SK-N-MC (cell line): ENCODE measurements at regions not wholly inside any gene's neighbourhood (a gene's known extent, or its start where the extent isn't known, plus 50 kb on each side); places are given as distances from the start of the nearest gene placed in this dataset.

Experiments used
- DNase-seq: peaks from one replicate; pipeline ENCODE4 v3.0.0-alpha.2; 2011; ENCODE audit warnings: low read depth, low spot score
- H3K27ac ChIP-seq: fragments of 200-600 bp; sonication (generic); 2 replicates; pipeline ENCODE4 v1.5.1; 2016; ENCODE audit warnings: mixed run types
- H3K36me3 ChIP-seq: fragments of 200-600 bp; sonication (generic); 2 replicates; pipeline ENCODE4 v1.6.1; 2017; ENCODE audit warnings: antibody characterized with exemption, low read length, mixed read lengths; ENCODE audit not compliant: insufficient read depth
- H3K4me3 ChIP-seq: fragments of 200-600 bp; sonication (generic); 2 replicates; pipeline ENCODE4 v1.5.1; 2016
- H3K9ac ChIP-seq: fragments of 200-600 bp; sonication (generic); 2 replicates; pipeline ENCODE4 v1.8.0; 2017; ENCODE audit warnings: mixed run types, mixed read lengths; ENCODE audit not compliant: insufficient read length
- H3K9me3 ChIP-seq: fragments of 200-600 bp; sonication (generic); 2 replicates; pipeline ENCODE4 v1.6.1; 2017; ENCODE audit warnings: low read depth, mild to moderate bottlenecking, antibody characterized with exemption, low read length, moderate library complexity, mixed read lengths
- EZH2 ChIP-seq: fragments of 200-600 bp; sonication (generic); IDR thresholded peaks from one replicate; pipeline ENCODE4 v1.6.1; 2017; ENCODE audit warnings: antibody characterized with exemption
- FOXP2 ChIP-seq: optimal IDR thresholded peaks from 2 replicates; pipeline ENCODE3; 2011; ENCODE audit warnings: mild to moderate bottlenecking, moderate library complexity; ENCODE audit not compliant: insufficient read depth; ENCODE audit errors: extremely low read length, control extremely low read depth
- POLR2AphosphoS5 ChIP-seq: IDR thresholded peaks from 2 replicates; pipeline ENCODE4 v1.6.1; 2012; ENCODE audit warnings: mild to moderate bottlenecking, low read depth, low read length, borderline replicate concordance

DNA sequence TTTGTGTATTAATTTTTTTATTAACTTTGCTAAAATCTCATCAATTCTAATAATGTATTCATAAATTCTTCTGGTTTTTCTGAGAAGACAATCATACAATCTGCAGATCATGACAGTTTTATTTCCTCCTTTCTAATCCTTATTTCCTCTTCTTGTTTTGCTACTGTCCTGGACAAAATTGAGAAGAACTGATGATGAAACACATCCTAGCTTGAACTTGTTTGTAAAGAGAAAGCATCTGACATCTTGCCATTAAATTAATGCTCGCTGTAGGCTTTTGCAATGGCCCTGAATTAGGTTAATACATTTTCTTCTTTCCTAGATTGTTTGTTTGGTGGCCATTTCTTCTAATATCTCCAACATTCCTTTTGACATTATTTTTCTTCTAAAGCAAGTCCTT lies 110.9 kb upstream of the TPM1 start:
- no peak for DNase-seq
- no peak overlapping the region for H3K4me3 ChIP-seq
- no peaks in the 10 kb centered on the region for H3K9me3 ChIP-seq
- no peaks in the 10 kb centered on the region for H3K36me3 ChIP-seq
- TF ChIP-seq FOXP2: no peak
- no peak for TF ChIP-seq EZH2
- TF ChIP-seq POLR2AphosphoS5: no peak
- H3K9ac ChIP-seq: no peak overlapping the region
- H3K27ac ChIP-seq: no peak overlapping the region

- no peak overlapping the region for H3K27ac ChIP-seq
- DNase-seq: no peak
Observed at GRCh38 chr15:62932436-62932835, 110.1 kb upstream of the TPM1 start.

GRCh38 chr15:62933386-62933785 lies 109.2 kb upstream of the TPM1 start:
- Histone ChIP-seq H3K27ac (no peak overlapping the region), H3K9me3 (no peaks in the 10 kb centered on the region), H3K9ac (no peak overlapping the region), H3K36me3 (no peaks in the 10 kb centered on the region), H3K4me3 (no peak overlapping the region)
- no peak for DNase-seq
- TF ChIP-seq POLR2AphosphoS5 (no peak), FOXP2 (no peak), EZH2 (no peak)

More at GRCh38 chr15:62932436-62932835, 110.1 kb upstream of the TPM1 start:
- no peaks in the 10 kb centered on the region for H3K36me3 ChIP-seq
- H3K4me3 ChIP-seq: no peak overlapping the region
- H3K9ac ChIP-seq: no peak overlapping the region
- no peaks in the 10 kb centered on the region for H3K9me3 ChIP-seq
- TF ChIP-seq POLR2AphosphoS5: no peak
- no peak for TF ChIP-seq FOXP2
- TF ChIP-seq EZH2: no peak

DNA sequence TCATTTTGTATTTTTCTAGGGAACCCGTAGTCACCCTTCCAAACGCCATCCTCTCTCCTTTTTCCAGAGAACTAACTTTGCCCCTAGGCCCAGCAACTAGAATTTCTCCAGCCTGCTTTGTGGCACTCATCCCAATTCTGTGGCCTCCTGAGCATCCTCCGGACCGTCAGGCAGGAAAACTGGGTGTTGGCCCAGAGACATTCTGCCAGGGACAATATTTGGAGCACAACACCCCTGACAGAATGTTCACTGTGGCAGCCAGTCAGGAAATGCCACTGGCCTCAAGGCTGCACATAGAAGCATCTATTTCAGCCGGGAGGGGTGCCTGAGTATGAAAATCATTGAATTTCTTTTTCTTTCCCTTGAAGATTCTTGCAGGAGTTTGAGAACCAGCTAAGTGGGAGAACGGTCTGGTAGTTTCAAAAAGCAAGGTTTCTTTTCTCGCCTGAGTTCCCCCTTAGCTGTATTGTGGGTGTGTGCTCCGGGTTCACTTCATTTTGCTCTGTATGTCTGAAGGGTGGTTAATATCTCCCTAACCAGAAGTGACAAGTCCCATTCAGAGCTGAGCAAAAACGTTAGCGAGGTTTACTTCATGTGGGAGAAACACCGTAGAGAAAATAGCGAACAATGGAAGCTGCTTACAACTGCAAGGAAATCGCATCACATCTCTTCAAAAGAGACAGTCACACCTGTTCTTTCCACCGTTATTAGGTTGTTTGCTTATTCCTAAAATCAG lies 108.1 kb upstream of the TPM1 start:
- H3K9me3 ChIP-seq: no peaks in the 10 kb centered on the region
- H3K9ac ChIP-seq: no peak overlapping the region
- no peak overlapping the region for H3K4me3 ChIP-seq
- no peak overlapping the region for H3K27ac ChIP-seq
- no peaks in the 10 kb centered on the region for H3K36me3 ChIP-seq
- no peak for DNase-seq
- no peak for TF ChIP-seq FOXP2
- TF ChIP-seq POLR2AphosphoS5: no peak
- TF ChIP-seq EZH2: no peak

DNA sequence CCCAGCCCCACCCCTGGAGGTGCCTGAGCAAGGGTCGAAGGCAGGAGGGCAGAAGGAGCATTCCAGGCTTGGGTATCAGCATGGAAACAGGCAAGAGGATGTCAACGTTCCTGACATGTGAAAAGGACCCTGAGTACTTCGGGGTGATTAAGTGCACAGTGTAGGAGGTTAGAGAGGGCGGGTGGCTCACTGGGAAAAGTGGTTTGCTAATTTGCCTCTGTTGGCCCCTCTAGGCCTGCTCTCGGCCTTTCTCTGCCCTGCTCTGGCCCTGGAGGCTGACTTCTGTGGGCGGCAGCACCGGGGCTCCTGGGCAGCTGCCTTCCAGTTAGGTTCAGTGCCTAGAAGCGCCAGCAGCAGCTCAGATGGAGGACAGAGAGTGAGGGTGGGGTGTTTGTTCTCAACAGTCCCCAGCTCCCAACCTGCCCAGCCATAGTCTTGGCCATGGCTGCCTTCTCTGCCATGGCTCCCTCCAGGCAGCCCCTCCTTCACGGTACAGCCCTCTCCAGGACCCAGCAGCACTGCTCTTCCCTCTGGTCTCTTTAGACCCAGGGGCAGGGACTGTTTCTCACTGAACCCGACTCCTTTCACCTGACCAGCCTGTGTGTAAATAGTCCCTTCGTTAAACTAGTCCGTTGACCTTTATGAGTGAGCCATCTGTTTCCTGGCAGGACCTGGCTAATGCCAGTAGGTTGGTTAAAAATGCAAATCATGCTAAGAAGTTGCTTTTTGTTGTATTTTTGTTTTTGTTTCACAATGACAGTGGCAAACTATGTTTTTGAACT lies 107.1 kb upstream of the TPM1 start:
- no peak for DNase-seq
- H3K36me3 ChIP-seq: no peaks in the 10 kb centered on the region
- TF ChIP-seq POLR2AphosphoS5 (no peak), FOXP2 (no peak), EZH2 (no peak)
- no peaks in the 10 kb centered on the region for H3K9me3 ChIP-seq
- no peak overlapping the region for H3K27ac ChIP-seq
- H3K4me3 ChIP-seq: no peak overlapping the region
- H3K9ac ChIP-seq: no peak overlapping the region

GRCh38 chr15:62938825-62939224 lies 103.7 kb upstream of the TPM1 start:
- Histone ChIP-seq H3K36me3 (no peaks in the 10 kb centered on the region), H3K9ac (no peak overlapping the region), H3K4me3 (no peak overlapping the region), H3K9me3 (no peaks in the 10 kb centered on the region), H3K27ac (no peak overlapping the region)
- TF ChIP-seq POLR2AphosphoS5 (no peak), FOXP2 (no peak), EZH2 (no peak)
- DNase-seq: no peak

- H3K36me3 ChIP-seq: no peaks in the 10 kb centered on the region
- no peak overlapping the region for H3K9ac ChIP-seq
- H3K9me3 ChIP-seq: no peaks in the 10 kb centered on the region
- no peak for TF ChIP-seq POLR2AphosphoS5
- no peak for TF ChIP-seq FOXP2
- TF ChIP-seq EZH2: no peak
- DNase-seq: no peak
- H3K27ac ChIP-seq: no peak overlapping the region
- H3K4me3 ChIP-seq: no peak overlapping the region
Observed at GRCh38 chr15:62940093-62940754, 102.3 kb upstream of the TPM1 start.

- Histone ChIP-seq H3K9ac (no peak overlapping the region), H3K27ac (no peak overlapping the region), H3K4me3 (no peak overlapping the region), H3K36me3 (no peaks in the 10 kb centered on the region), H3K9me3 (no peaks in the 10 kb centered on the region)
- DNase-seq: no peak
- TF ChIP-seq POLR2AphosphoS5: no peak
- TF ChIP-seq FOXP2: no peak
- no peak for TF ChIP-seq EZH2
Observed at GRCh38 chr15:62940755-62941361, 101.7 kb upstream of the TPM1 start.
